ENCODE measurements at regions not wholly inside any gene's neighbourhood (a gene's known extent, or its start where the extent isn't known, plus 50 kb on each side); places are given as distances from the start of the nearest gene placed in this dataset.
"Not testable (repeated sequence)": the region's sequence is repeated elsewhere in the genome, so short reads cannot be mapped to it uniquely, and the experiment has no call there.

- DNase-seq (ENCODE audit: low spot score) = not testable (repeated sequence)
These were observed 94.4 kb upstream of the GAS1 start for GRCh38 chr9:87041553-87042235.

- DNase-seq (ENCODE audit: low spot score) = not testable (repeated sequence)
These were observed 102.8 kb upstream of the GAS1 start for GRCh38 chr9:87049929-87050608.

- DNase-seq (ENCODE audit: low spot score) = no peak
These were observed 107.8 kb upstream of the GAS1 start for GRCh38 chr9:87054999-87055686.

- no peak for DNase-seq (ENCODE audit: low spot score)
These were observed 112.5 kb upstream of the GAS1 start for GRCh38 chr9:87059772-87060171.

GRCh38 chr9:87062746-87063145, 115.4 kb upstream of the GAS1 start:
- DNase-seq (ENCODE audit: low spot score) = no peak

GRCh38 chr9:87063246-87063645, 115.9 kb upstream of the GAS1 start:
- DNase-seq (ENCODE audit: low spot score) = no peak

- DNase-seq (ENCODE audit: low spot score) = no peak
These were observed 116.6 kb upstream of the GAS1 start for GRCh38 chr9:87063871-87064270.

- no peak for DNase-seq (ENCODE audit: low spot score)
These were observed 117.0 kb upstream of the GAS1 start for GRCh38 chr9:87064311-87064710.

GRCh38 chr9:87065981-87066380, 118.7 kb upstream of the GAS1 start:
- DNase-seq (ENCODE audit: low spot score) = no peak

GRCh38 chr9:87067426-87067825, 120.1 kb upstream of the GAS1 start:
- no peak for DNase-seq (ENCODE audit: low spot score)

GRCh38 chr9:87068177-87068840, 121.0 kb upstream of the GAS1 start:
- no peak for DNase-seq (ENCODE audit: low spot score)

GRCh38 chr9:87069690-87070089, 122.4 kb upstream of the GAS1 start:
- DNase-seq (ENCODE audit: low spot score) = no peak

- no peak for DNase-seq (ENCODE audit: low spot score)
These were observed 123.0 kb upstream of the GAS1 start for GRCh38 chr9:87070336-87070735.

GRCh38 chr9:87071473-87071872, 124.2 kb upstream of the GAS1 start:
- DNase-seq (ENCODE audit: low spot score) = no peak

- no peak for DNase-seq (ENCODE audit: low spot score)
These were observed 126.4 kb upstream of the GAS1 start for GRCh38 chr9:87073692-87074091.

- DNase-seq (ENCODE audit: low spot score) = peak; percentile 8
These were observed 128.2 kb upstream of the GAS1 start for GRCh38 chr9:87075537-87075936.

- DNase-seq (ENCODE audit: low spot score) = no peak
These were observed 129.5 kb upstream of the GAS1 start for GRCh38 chr9:87076825-87077224.

- DNase-seq (ENCODE audit: low spot score) = no peak
These were observed 130.7 kb upstream of the GAS1 start for GRCh38 chr9:87077986-87078385.

GRCh38 chr9:87080512-87081264, 133.4 kb upstream of the GAS1 start:
- DNase-seq (ENCODE audit: low spot score) = peak; percentile 43

GRCh38 chr9:87081503-87081902, 134.2 kb upstream of the GAS1 start:
- no peak for DNase-seq (ENCODE audit: low spot score)

GRCh38 chr9:87083986-87084385, 136.7 kb upstream of the GAS1 start:
- DNase-seq (ENCODE audit: low spot score) = no peak

- DNase-seq (ENCODE audit: low spot score) = no peak
These were observed 137.1 kb upstream of the GAS1 start for GRCh38 chr9:87084407-87084806.
